Transverse colon (tissue), 4 donors: ENCODE measurements at regions not wholly inside any gene's neighbourhood (a gene's known extent, or its start where the extent isn't known, plus 50 kb on each side); places are given as distances from the start of the nearest gene placed in this dataset.

Source experiments
- DNase-seq: peaks from one replicate; pipeline ENCODE4 v3.0.0-alpha.2; 2019
- H3K27ac ChIP-seq, 4 donors: fragments of 200-600 bp; sonication (generic); 2 replicates each; pipeline ENCODE4 v1.5.1; 2016 to 2018; ENCODE audit warnings: inconsistent platforms in 4 of 4
- H3K27me3 ChIP-seq: fragments of 200-600 bp; sonication (generic); 2 replicates; pipeline ENCODE4 v1.5.1; 2017; ENCODE audit warnings: inconsistent platforms
- H3K36me3 ChIP-seq, 4 donors: fragments of 200-600 bp; sonication (generic); 2 replicates each; pipeline ENCODE4 v1.5.1; 2017 to 2019; ENCODE audit warnings: inconsistent platforms in 4 of 4
- H3K4me1 ChIP-seq, 4 donors: fragments of 200-600 bp; sonication (generic); 2 replicates each; pipeline ENCODE4 v1.5.1; 2017 to 2020; ENCODE audit warnings: inconsistent platforms in 4 of 4
- H3K4me3 ChIP-seq, 4 donors: fragments of 200-600 bp; sonication (generic); 1 replicate in 1 of 4; 2 replicates in 3 of 4; pipeline versions ENCODE4 v1.5.1 to v1.6.1; 2017 to 2019; ENCODE audit warnings: inconsistent platforms in 4 of 4
- H3K9me3 ChIP-seq, 2 donors: fragments of 200-600 bp; sonication (generic); 2 replicates each; pipeline ENCODE4 v1.5.1; 2017 to 2019; ENCODE audit warnings: inconsistent platforms in 2 of 2
- CTCF ChIP-seq, 5 experiments: fragments of 200-600 bp in 3 of 5; fragments of 450-650 bp in 2 of 5; sonication (generic) in 3 of 5; IDR thresholded peaks; 1 replicate in 2 of 5; 2 replicates in 3 of 5; pipeline ENCODE4 v1.5.1; 2016 to 2017; ENCODE audit warnings: antibody characterized with exemption in 5 of 5, inconsistent platforms in 3 of 5, mild to moderate bottlenecking in 2 of 5, moderate library complexity in 1 of 5
- EP300 ChIP-seq: sonication (generic); formaldehyde crosslinking; IDR thresholded peaks from one replicate; pipeline ENCODE4 v1.6.1; 2017; ENCODE audit warnings: antibody characterized with exemption, low read depth
- POLR2A ChIP-seq: fragments of 450-650 bp; IDR thresholded peaks from one replicate; pipeline ENCODE4 v1.6.1; 2016; ENCODE audit warnings: antibody characterized with exemption, mild to moderate bottlenecking, moderate library complexity
- POLR2AphosphoS5 ChIP-seq, 3 donors: sonication (generic); formaldehyde crosslinking; IDR thresholded peaks; one replicate each; pipeline ENCODE4 v1.6.1; 2016; ENCODE audit warnings: antibody characterized with exemption in 3 of 3
- WGBS, 2 donors: methylation state at CpG; one replicate each; pipeline ENCODE4 v1.1.5; 2018; ENCODE audit warnings: low coverage in 1 of 2; 5-methylcytosine and 5-hydroxymethylcytosine counted together
- in situ Hi-C, 4 donors: fragments of 200-750 bp; cut with MboI; loops; one replicate each; pipeline versions ENCODE4 v1.15.0 to v1.15.1; 2017; ENCODE audit warnings: low sequenced_read_pairs in 3 of 4, low pct_ligation_motif_present in 1 of 4, low pct_unique_long_range_greater_than_20kb in 1 of 4
- intact Hi-C: fragments of 100-400 bp; cut with DNase I; formaldehyde crosslinking; loops from one replicate; pipeline ENCODE4 v1.15.1; 2023; ENCODE audit warnings: low total_unique reads

- Histone ChIP-seq H3K9me3 (no peaks in the 10 kb centered on the region), H3K27me3 (no peaks in the 10 kb centered on the region), H3K4me1 (peaks cover 25 to 51% (median 28%) of the 10 kb centered on the region in 4 donors), H3K4me3 (no peak overlapping the region), H3K36me3 (no peaks in the 10 kb centered on the region), H3K27ac (peak overlapping the region; percentile 55 to 63 (median 60))
- no peak for TF ChIP-seq CTCF (IDR thresholded peaks at IDR 0.05)
- no peak for TF ChIP-seq POLR2A
- TF ChIP-seq POLR2AphosphoS5 (IDR thresholded peaks at IDR 0.05), result no peak
- no peak for TF ChIP-seq EP300
- WGBS, 2 donors, result 70 to 72% methylated on average over 3 of the region's 3 CpGs
- DNase-seq, result no peak
- intact Hi-C loops (no loop called here), in situ Hi-C loops (no loop called here)
These were observed 102.6 kb upstream of the PDE5A start for GRCh38 chr4:119731146-119731742.

GRCh38 chr4:119730671-119730950, 102.0 kb upstream of the PDE5A start:
- Histone ChIP-seq H3K36me3 (no peaks in the 10 kb centered on the region), H3K9me3 (no peaks in the 10 kb centered on the region), H3K4me1 (peaks cover 31 to 54% (median 34%) of the 10 kb centered on the region in 4 donors), H3K4me3 (no peak overlapping the region), H3K27me3 (no peaks in the 10 kb centered on the region), H3K27ac (peak overlapping the region; percentile 21 to 63 (median 58))
- in situ Hi-C loops (no loop called here), intact Hi-C loops (no loop called here)
- WGBS, 2 donors, result 29 to 50% methylated on average over 1 of the region's 1 CpG
- DNase-seq, result no peak
- TF ChIP-seq CTCF (IDR thresholded peaks at IDR 0.05) (no peak), EP300 (no peak), POLR2A (no peak), POLR2AphosphoS5 (IDR thresholded peaks at IDR 0.05) (no peak)

GRCh38 chr4:119729835-119730670, 101.4 kb upstream of the PDE5A start:
- Histone ChIP-seq H3K4me1 (peaks cover 36 to 57% (median 39%) of the 10 kb centered on the region in 4 donors), H3K27ac (peak overlapping the region; percentile 21 to 63 (median 58)), H3K27me3 (no peaks in the 10 kb centered on the region), H3K4me3 (no peak overlapping the region), H3K36me3 (no peaks in the 10 kb centered on the region), H3K9me3 (no peaks in the 10 kb centered on the region)
- DNase-seq, result peak; percentile 73
- in situ Hi-C loops, result no loop called here
- intact Hi-C loops, result no loop called here
- 40 to 42% methylated on average over 6 of the region's 6 CpGs for WGBS, 2 donors
- TF ChIP-seq POLR2A (no peak), EP300 (no peak), CTCF (IDR thresholded peaks at IDR 0.05) (peak in 1 of 5 experiments; percentile 9), POLR2AphosphoS5 (IDR thresholded peaks at IDR 0.05) (peak in 2 of 3 donors; percentile 47 to 53)

GRCh38 chr4:119728692-119729593, 100.3 kb upstream of the PDE5A start:
- WGBS, 2 donors, result 71 to 84% methylated on average over 1 to 2 of the region's 2 CpGs
- Histone ChIP-seq H3K27ac (no peak overlapping the region), H3K27me3 (no peaks in the 10 kb centered on the region), H3K4me1 (peaks cover 34 to 60% (median 41%) of the 10 kb centered on the region in 4 donors), H3K9me3 (no peaks in the 10 kb centered on the region), H3K36me3 (no peaks in the 10 kb centered on the region), H3K4me3 (no peak overlapping the region)
- TF ChIP-seq CTCF (IDR thresholded peaks at IDR 0.05) (no peak), POLR2AphosphoS5 (IDR thresholded peaks at IDR 0.05) (no peak), EP300 (no peak), POLR2A (no peak)
- in situ Hi-C loops (no loop called here), intact Hi-C loops (no loop called here)
- no peak for DNase-seq
